Esophagus muscularis mucosa (tissue), 4 donors: ENCODE measurements at regions not wholly inside any gene's neighbourhood (a gene's known extent, or its start where the extent isn't known, plus 50 kb on each side); places are given as distances from the start of the nearest gene placed in this dataset.

Experiments
- EP300 ChIP-seq: sonication (generic); formaldehyde crosslinking; IDR thresholded peaks from one replicate; pipeline ENCODE4 v1.6.1; 2017; ENCODE audit warnings: antibody characterized with exemption
- POLR2A ChIP-seq: fragments of 450-650 bp; IDR thresholded peaks from one replicate; pipeline ENCODE4 v1.6.1; 2017; ENCODE audit warnings: antibody characterized with exemption, moderate library complexity, mild to moderate bottlenecking, low read depth
- TF ChIP-seq, protein P1 (sequence below), 3 experiments: fragments of 200-600 bp in 2 of 3; fragments of 450-650 bp in 1 of 3; sonication (generic) in 2 of 3; IDR thresholded peaks; one replicate each; pipeline ENCODE4 v1.5.1; 2017 to 2019; ENCODE audit warnings: antibody characterized with exemption in 3 of 3, mild to moderate bottlenecking in 2 of 3, moderate library complexity in 1 of 3

DNA sequence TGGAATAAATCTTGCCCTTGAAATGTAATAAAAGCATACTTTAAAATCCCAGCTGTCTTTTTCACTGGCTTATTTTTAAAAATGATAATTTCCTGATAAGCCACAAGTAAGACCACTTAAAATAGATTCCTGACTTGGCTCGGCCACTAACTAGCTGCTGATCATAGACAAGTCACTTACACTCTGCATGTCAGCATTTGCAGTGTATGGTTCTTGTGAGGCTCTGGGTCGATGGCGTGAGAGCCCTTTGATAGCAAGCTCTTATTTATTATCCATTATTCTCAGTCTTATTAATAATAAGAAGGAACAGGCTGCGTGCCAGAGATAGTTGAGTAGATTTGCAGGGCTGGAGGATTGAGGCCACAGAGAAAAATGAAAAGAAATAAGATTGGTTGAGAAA, 110.7 kb upstream of the IL12B start:
- TF ChIP-seq POLR2A (no peak), EP300 (no peak)
- TF ChIP-seq, protein P1, sequence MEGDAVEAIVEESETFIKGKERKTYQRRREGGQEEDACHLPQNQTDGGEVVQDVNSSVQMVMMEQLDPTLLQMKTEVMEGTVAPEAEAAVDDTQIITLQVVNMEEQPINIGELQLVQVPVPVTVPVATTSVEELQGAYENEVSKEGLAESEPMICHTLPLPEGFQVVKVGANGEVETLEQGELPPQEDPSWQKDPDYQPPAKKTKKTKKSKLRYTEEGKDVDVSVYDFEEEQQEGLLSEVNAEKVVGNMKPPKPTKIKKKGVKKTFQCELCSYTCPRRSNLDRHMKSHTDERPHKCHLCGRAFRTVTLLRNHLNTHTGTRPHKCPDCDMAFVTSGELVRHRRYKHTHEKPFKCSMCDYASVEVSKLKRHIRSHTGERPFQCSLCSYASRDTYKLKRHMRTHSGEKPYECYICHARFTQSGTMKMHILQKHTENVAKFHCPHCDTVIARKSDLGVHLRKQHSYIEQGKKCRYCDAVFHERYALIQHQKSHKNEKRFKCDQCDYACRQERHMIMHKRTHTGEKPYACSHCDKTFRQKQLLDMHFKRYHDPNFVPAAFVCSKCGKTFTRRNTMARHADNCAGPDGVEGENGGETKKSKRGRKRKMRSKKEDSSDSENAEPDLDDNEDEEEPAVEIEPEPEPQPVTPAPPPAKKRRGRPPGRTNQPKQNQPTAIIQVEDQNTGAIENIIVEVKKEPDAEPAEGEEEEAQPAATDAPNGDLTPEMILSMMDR (IDR thresholded peaks at IDR 0.05) = no peak
